ENCODE measurements at regions not wholly inside any gene's neighbourhood (a gene's known extent, or its start where the extent isn't known, plus 50 kb on each side); places are given as distances from the start of the nearest gene placed in this dataset.

- no peaks in the 10 kb centered on the region for H3K9me2 ChIP-seq (ENCODE audit: insufficient read depth)
- no TSS peak for BruUV-seq (replicated peaks)
- no peak overlapping the region for H3K4me3 ChIP-seq (replicated peaks in 1 of 2; ENCODE audit: low read depth in 1 of 2, low read length in 2 of 2)
- RAD21 ChIA-PET (ENCODE audit: low non-redundant PET in 1 of 2, low total read pairs in 2 of 2, uncharacterized antibody in 2 of 2, unreplicated experiment in 2 of 2) = no interaction called here
- no peaks in the 10 kb centered on the region for H3K79me2 ChIP-seq (ENCODE audit: insufficient read depth, low read length)
- intact Hi-C loops (cut with micrococcal nuclease) = no loop called here
- H3K27me3 ChIP-seq (ENCODE audit: insufficient read depth, low read length) = no peaks in the 10 kb centered on the region
- no peak for DNase-seq (ENCODE audit: low read depth, low spot score)
- ATAC-seq = no peak
- CTCF ChIA-PET = no interaction called here
- no peak overlapping the region for H3K27ac ChIP-seq (ENCODE audit: low read depth, low read length)
- no peak overlapping the region for H3K4me2 ChIP-seq (ENCODE audit: low read length)
- no peak for TF ChIP-seq ZBTB33 (IDR thresholded peaks at IDR 0.05; ENCODE audit: extremely low read depth, insufficient replicate concordance, low read length)
- no peak for TF ChIP-seq JUND (IDR thresholded peaks at IDR 0.05)
- TF ChIP-seq SP1 (IDR thresholded peaks at IDR 0.05; ENCODE audit: low read depth) = no peak
- no peak for TF ChIP-seq CTCF (IDR thresholded peaks at IDR 0.05 in 2 of 3, conservative IDR thresholded peaks at IDR 0.05 in 1 of 3; ENCODE audit: borderline replicate concordance in 1 of 3, insufficient read depth in 1 of 3, low read depth in 2 of 3, low read length in 2 of 3)
- H3K9me3 ChIP-seq (ENCODE audit: control insufficient read depth in 1 of 2, insufficient read depth in 1 of 2, low read depth in 1 of 2, low read length in 2 of 2) = no peaks in the 10 kb centered on the region
- no peak overlapping the region for H3K9ac ChIP-seq (ENCODE audit: low read length)
- no peaks in the 10 kb centered on the region for H3K4me1 ChIP-seq (ENCODE audit: control insufficient read depth in 1 of 2, insufficient read depth in 2 of 2, low read length in 2 of 2)
- POLR2A ChIA-PET = no interaction called here
- H4K20me1 ChIP-seq (ENCODE audit: insufficient read depth) = no peaks in the 10 kb centered on the region
- H2AFZ ChIP-seq (ENCODE audit: low read depth, low read length, poor library complexity, severe bottlenecking) = no peak overlapping the region
- H3K36me3 ChIP-seq (ENCODE audit: control insufficient read depth in 1 of 2, insufficient read depth in 2 of 2, low read length in 2 of 2) = no peaks in the 10 kb centered on the region
These were observed 266.3 kb upstream of the ACVR2A start for GRCh38 chr2:147578529-147578928.

- Histone ChIP-seq H4K20me1 (ENCODE audit: insufficient read depth) (no peaks in the 10 kb centered on the region), H3K36me3 (ENCODE audit: control insufficient read depth in 1 of 2, insufficient read depth in 2 of 2, low read length in 2 of 2) (no peaks in the 10 kb centered on the region), H3K9ac (ENCODE audit: low read length) (no peak overlapping the region), H3K9me2 (ENCODE audit: insufficient read depth) (no peaks in the 10 kb centered on the region), H2AFZ (ENCODE audit: low read depth, low read length, poor library complexity, severe bottlenecking) (no peak overlapping the region), H3K27ac (ENCODE audit: low read depth, low read length) (no peak overlapping the region), H3K4me1 (ENCODE audit: control insufficient read depth in 1 of 2, insufficient read depth in 2 of 2, low read length in 2 of 2) (no peaks in the 10 kb centered on the region), H3K9me3 (ENCODE audit: control insufficient read depth in 1 of 2, insufficient read depth in 1 of 2, low read depth in 1 of 2, low read length in 2 of 2) (no peaks in the 10 kb centered on the region), H3K4me2 (ENCODE audit: low read length) (no peak overlapping the region), H3K27me3 (ENCODE audit: insufficient read depth, low read length) (no peaks in the 10 kb centered on the region), H3K4me3 (replicated peaks in 1 of 2; ENCODE audit: low read depth in 1 of 2, low read length in 2 of 2) (no peak overlapping the region), H3K79me2 (ENCODE audit: insufficient read depth, low read length) (no peaks in the 10 kb centered on the region)
- RAD21 ChIA-PET (ENCODE audit: low non-redundant PET in 1 of 2, low total read pairs in 2 of 2, uncharacterized antibody in 2 of 2, unreplicated experiment in 2 of 2) = no interaction called here
- BruUV-seq (replicated peaks) = no TSS peak
- CTCF ChIA-PET = no interaction called here
- intact Hi-C loops (cut with micrococcal nuclease) = no loop called here
- ATAC-seq (no peak), DNase-seq (ENCODE audit: low read depth, low spot score) (no peak)
- no peak for TF ChIP-seq SIN3A (IDR thresholded peaks at IDR 0.05; ENCODE audit: low read depth)
- no peak for TF ChIP-seq EZH2phosphoT487 (IDR thresholded peaks at IDR 0.05; ENCODE audit: borderline replicate concordance)
- TF ChIP-seq, protein P1, sequence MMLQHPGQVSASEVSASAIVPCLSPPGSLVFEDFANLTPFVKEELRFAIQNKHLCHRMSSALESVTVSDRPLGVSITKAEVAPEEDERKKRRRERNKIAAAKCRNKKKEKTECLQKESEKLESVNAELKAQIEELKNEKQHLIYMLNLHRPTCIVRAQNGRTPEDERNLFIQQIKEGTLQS (IDR thresholded peaks at IDR 0.05) = no peak
- TF ChIP-seq EGR1 (IDR thresholded peaks at IDR 0.05; ENCODE audit: low read depth) = no peak
- POLR2A ChIA-PET = no interaction called here
These were observed 266.8 kb upstream of the ACVR2A start for GRCh38 chr2:147577998-147578380.
